SK-N-MC (cell line): ENCODE measurements at regions not wholly inside any gene's neighbourhood (a gene's known extent, or its start where the extent isn't known, plus 50 kb on each side); places are given as distances from the start of the nearest gene placed in this dataset.

ENCODE experiments used
- EZH2 ChIP-seq: fragments of 200-600 bp; sonication (generic); IDR thresholded peaks from one replicate; pipeline ENCODE4 v1.6.1; 2017; ENCODE audit warnings: antibody characterized with exemption
- FOXP2 ChIP-seq: optimal IDR thresholded peaks from 2 replicates; pipeline ENCODE3; 2011; ENCODE audit warnings: mild to moderate bottlenecking, moderate library complexity; ENCODE audit not compliant: insufficient read depth; ENCODE audit errors: extremely low read length, control extremely low read depth
- POLR2AphosphoS5 ChIP-seq: IDR thresholded peaks from 2 replicates; pipeline ENCODE4 v1.6.1; 2012; ENCODE audit warnings: mild to moderate bottlenecking, low read depth, low read length, borderline replicate concordance

DNA sequence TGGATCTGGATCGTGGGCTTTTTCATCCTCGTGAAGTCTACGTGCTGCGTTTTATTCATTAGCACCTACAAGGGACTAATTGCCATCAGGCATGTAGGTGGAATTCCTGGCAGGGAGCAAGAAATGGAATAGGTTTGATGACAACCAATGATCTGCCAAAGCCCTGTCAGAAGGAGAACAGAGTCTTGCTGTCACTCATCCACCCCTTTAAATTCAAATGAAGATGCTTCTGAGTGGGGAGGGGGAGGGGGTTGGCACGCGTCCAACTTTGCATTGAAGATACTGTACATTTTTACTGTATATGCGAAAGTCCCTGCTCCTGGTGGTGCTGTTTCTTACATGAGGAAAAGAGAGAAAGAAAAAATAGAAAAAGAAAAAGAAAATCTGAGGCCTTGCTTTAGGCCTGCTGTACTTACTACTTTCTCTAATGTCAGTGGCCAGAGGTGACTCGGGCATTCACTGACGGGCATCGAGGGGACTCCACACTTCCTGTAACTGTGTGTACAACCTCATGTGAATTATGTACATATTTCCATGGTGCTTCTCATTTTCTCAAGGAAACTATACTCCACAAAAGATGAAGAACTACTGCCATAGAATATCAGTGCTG lies 569.1 kb downstream of the INHBA start:
- TF ChIP-seq EZH2 (no peak), POLR2AphosphoS5 (no peak), FOXP2 (no peak)
